ENCODE measurements at regions not wholly inside any gene's neighbourhood (a gene's known extent, or its start where the extent isn't known, plus 50 kb on each side); places are given as distances from the start of the nearest gene placed in this dataset.

GRCh38 chr7:121605317-121605680 is 209.2 kb upstream of the FAM3C start:
- Mint-ChIP-seq H3K27ac (no peak overlapping the region), H3K27me3 (ENCODE audit: low read depth) (peaks cover 5% of the 10 kb centered on the region), H3K36me3 (ENCODE audit: low read depth) (no peaks in the 10 kb centered on the region), H3K4me1 (ENCODE audit: low read depth) (no peaks in the 10 kb centered on the region), H3K4me3 (no peak overlapping the region), H3K9me3 (no peaks in the 10 kb centered on the region)
- CTCF ChIA-PET, result interaction anchor here (1.1 kb wide), 1 partner anchor 387 kb away, joined by 3 read pairs; no protein-coding TSS in a partner anchor
- no peak for DNase-seq
- intact Hi-C loops (cut with micrococcal nuclease), result no loop called here

GRCh38 chr7:121604627-121605316 is 208.7 kb upstream of the FAM3C start:
- Mint-ChIP-seq H3K36me3 (ENCODE audit: low read depth) (no peaks in the 10 kb centered on the region), H3K27ac (no peak overlapping the region), H3K9me3 (no peaks in the 10 kb centered on the region), H3K4me1 (ENCODE audit: low read depth) (no peaks in the 10 kb centered on the region), H3K4me3 (no peak overlapping the region), H3K27me3 (ENCODE audit: low read depth) (peaks cover 5% of the 10 kb centered on the region)
- CTCF ChIA-PET, result interaction anchor here (0.6 to 1.1 kb wide), 2 partner anchors 274 to 387 kb away, joined by 3 to 4 read pairs; no protein-coding TSS in a partner anchor
- no peak for DNase-seq
- intact Hi-C loops (cut with micrococcal nuclease), result no loop called here

- intact Hi-C loops (cut with micrococcal nuclease), result no loop called here
These were observed 207.8 kb upstream of the FAM3C start for GRCh38 chr7:121603886-121604285.

GRCh38 chr7:121599887-121600286 is 203.8 kb upstream of the FAM3C start:
- H3K9me3 Mint-ChIP-seq, result no peaks in the 10 kb centered on the region
- DNase-seq, result no peak
- H3K27me3 Mint-ChIP-seq (ENCODE audit: low read depth), result peaks cover 5% of the 10 kb centered on the region
- no peaks in the 10 kb centered on the region for H3K4me1 Mint-ChIP-seq (ENCODE audit: low read depth)
- no peak overlapping the region for H3K4me3 Mint-ChIP-seq
- CTCF ChIA-PET, result no interaction called here
- H3K36me3 Mint-ChIP-seq (ENCODE audit: low read depth), result no peaks in the 10 kb centered on the region
- H3K27ac Mint-ChIP-seq, result no peak overlapping the region
- intact Hi-C loops (cut with micrococcal nuclease), result no loop called here

More at GRCh38 chr7:121603886-121604285, 207.8 kb upstream of the FAM3C start:
- H3K4me3 Mint-ChIP-seq, result no peak overlapping the region
- H3K4me1 Mint-ChIP-seq (ENCODE audit: low read depth), result no peaks in the 10 kb centered on the region
- no peaks in the 10 kb centered on the region for H3K36me3 Mint-ChIP-seq (ENCODE audit: low read depth)
- CTCF ChIA-PET, result interaction anchor here (0.6 kb wide), 1 partner anchor 273 kb away, joined by 4 read pairs; no protein-coding TSS in a partner anchor
- H3K27ac Mint-ChIP-seq, result no peak overlapping the region
- no peak for DNase-seq
- H3K27me3 Mint-ChIP-seq (ENCODE audit: low read depth), result peaks cover 5% of the 10 kb centered on the region
- no peaks in the 10 kb centered on the region for H3K9me3 Mint-ChIP-seq

- Mint-ChIP-seq H3K4me1 (ENCODE audit: low read depth) (no peaks in the 10 kb centered on the region), H3K36me3 (ENCODE audit: low read depth) (no peaks in the 10 kb centered on the region), H3K27ac (no peak overlapping the region), H3K27me3 (ENCODE audit: low read depth) (no peaks in the 10 kb centered on the region), H3K4me3 (no peak overlapping the region), H3K9me3 (no peaks in the 10 kb centered on the region)
- intact Hi-C loops (cut with micrococcal nuclease), result no loop called here
- CTCF ChIA-PET, result interaction anchor here (0.6 kb wide), 1 partner anchor 49 kb away, joined by 5 read pairs; no protein-coding TSS in a partner anchor
- no peak for DNase-seq
These were observed 199.9 kb upstream of the FAM3C start for GRCh38 chr7:121595758-121596696.

- Mint-ChIP-seq H3K4me3 (no peak overlapping the region), H3K4me1 (ENCODE audit: low read depth) (no peaks in the 10 kb centered on the region), H3K36me3 (ENCODE audit: low read depth) (no peaks in the 10 kb centered on the region), H3K27ac (no peak overlapping the region), H3K27me3 (ENCODE audit: low read depth) (no peaks in the 10 kb centered on the region), H3K9me3 (no peaks in the 10 kb centered on the region)
- intact Hi-C loops (cut with micrococcal nuclease), result no loop called here
- CTCF ChIA-PET, result interaction anchor here (1.9 kb wide), 1 partner anchor 402 kb away, joined by 4 read pairs; no protein-coding TSS in a partner anchor
- no peak for DNase-seq
These were observed 195.8 kb upstream of the FAM3C start for GRCh38 chr7:121591926-121592325.

- Mint-ChIP-seq H3K27ac (no peak overlapping the region), H3K4me3 (no peak overlapping the region), H3K9me3 (no peaks in the 10 kb centered on the region), H3K27me3 (ENCODE audit: low read depth) (no peaks in the 10 kb centered on the region), H3K4me1 (ENCODE audit: low read depth) (no peaks in the 10 kb centered on the region), H3K36me3 (ENCODE audit: low read depth) (no peaks in the 10 kb centered on the region)
- intact Hi-C loops (cut with micrococcal nuclease), result no loop called here
- CTCF ChIA-PET, result interaction anchor here (0.6 kb wide), 1 partner anchor 239 kb away, joined by 3 read pairs; no protein-coding TSS in a partner anchor
- no peak for DNase-seq
These were observed 191.3 kb upstream of the FAM3C start for GRCh38 chr7:121587435-121587834.

GRCh38 chr7:121582258-121582657 is 186.2 kb upstream of the FAM3C start:
- no peaks in the 10 kb centered on the region for H3K9me3 Mint-ChIP-seq
- intact Hi-C loops (cut with micrococcal nuclease), result no loop called here
- H3K27ac Mint-ChIP-seq, result no peak overlapping the region
- H3K4me1 Mint-ChIP-seq (ENCODE audit: low read depth), result no peaks in the 10 kb centered on the region
- no peak overlapping the region for H3K4me3 Mint-ChIP-seq
- H3K27me3 Mint-ChIP-seq (ENCODE audit: low read depth), result peaks cover 14% of the 10 kb centered on the region
- no peak for DNase-seq
- CTCF ChIA-PET, result no interaction called here
- H3K36me3 Mint-ChIP-seq (ENCODE audit: low read depth), result no peaks in the 10 kb centered on the region

GRCh38 chr7:121579639-121580038 is 183.5 kb upstream of the FAM3C start:
- no peak overlapping the region for H3K27ac Mint-ChIP-seq
- no peak overlapping the region for H3K4me3 Mint-ChIP-seq
- H3K36me3 Mint-ChIP-seq (ENCODE audit: low read depth), result no peaks in the 10 kb centered on the region
- DNase-seq, result no peak
- intact Hi-C loops (cut with micrococcal nuclease), result no loop called here
- H3K27me3 Mint-ChIP-seq (ENCODE audit: low read depth), result peaks cover 20% of the 10 kb centered on the region
- no peaks in the 10 kb centered on the region for H3K9me3 Mint-ChIP-seq
- CTCF ChIA-PET, result no interaction called here
- H3K4me1 Mint-ChIP-seq (ENCODE audit: low read depth), result no peaks in the 10 kb centered on the region

GRCh38 chr7:121578669-121579068 is 182.6 kb upstream of the FAM3C start:
- DNase-seq, result no peak
- CTCF ChIA-PET, result interaction anchor here (0.6 kb wide), 1 partner anchor 32 kb away, joined by 3 read pairs; no protein-coding TSS in a partner anchor
- Mint-ChIP-seq H3K27me3 (ENCODE audit: low read depth) (peaks cover 27% of the 10 kb centered on the region), H3K9me3 (no peaks in the 10 kb centered on the region), H3K4me3 (no peak overlapping the region), H3K36me3 (ENCODE audit: low read depth) (no peaks in the 10 kb centered on the region), H3K27ac (no peak overlapping the region), H3K4me1 (ENCODE audit: low read depth) (no peaks in the 10 kb centered on the region)
- intact Hi-C loops (cut with micrococcal nuclease), result no loop called here

GRCh38 chr7:121576148-121576917 is 180.2 kb upstream of the FAM3C start:
- H3K27me3 Mint-ChIP-seq (ENCODE audit: low read depth), result peaks cover 22% of the 10 kb centered on the region
- H3K4me1 Mint-ChIP-seq (ENCODE audit: low read depth), result no peaks in the 10 kb centered on the region
- intact Hi-C loops (cut with micrococcal nuclease), result no loop called here
- CTCF ChIA-PET, result no interaction called here
- H3K9me3 Mint-ChIP-seq, result no peaks in the 10 kb centered on the region
- H3K4me3 Mint-ChIP-seq, result no peak overlapping the region
- no peaks in the 10 kb centered on the region for H3K36me3 Mint-ChIP-seq (ENCODE audit: low read depth)
- no peak for DNase-seq
- H3K27ac Mint-ChIP-seq, result no peak overlapping the region

- CTCF ChIA-PET, result no interaction called here
- no peaks in the 10 kb centered on the region for H3K36me3 Mint-ChIP-seq (ENCODE audit: low read depth)
These were observed 179.2 kb upstream of the FAM3C start for GRCh38 chr7:121575194-121575765.

More at GRCh38 chr7:121575194-121575765, 179.2 kb upstream of the FAM3C start:
- Mint-ChIP-seq H3K27me3 (ENCODE audit: low read depth) (peaks cover 22% of the 10 kb centered on the region), H3K4me1 (ENCODE audit: low read depth) (no peaks in the 10 kb centered on the region), H3K4me3 (no peak overlapping the region), H3K27ac (no peak overlapping the region), H3K9me3 (no peaks in the 10 kb centered on the region)
- no peak for DNase-seq
- intact Hi-C loops (cut with micrococcal nuclease), result no loop called here

All from activated naive CD4-positive, alpha-beta T cell treated with anti-CD3 and anti-CD28 coated beads for 36 hours (primary cell).